ENCODE measurements at regions not wholly inside any gene's neighbourhood (a gene's known extent, or its start where the extent isn't known, plus 50 kb on each side); places are given as distances from the start of the nearest gene placed in this dataset.

- no peak for TF ChIP-seq CTCF (IDR thresholded peaks at IDR 0.05)
- no peak for TF ChIP-seq POLR2A (IDR thresholded peaks at IDR 0.05)
- TF ChIP-seq POLR2AphosphoS5 (IDR thresholded peaks at IDR 0.05): no peak
Observed at GRCh38 chr5:108641596-108641995, 106.1 kb upstream of the FER start.

Data from prostate gland (tissue), 2 donors.